Stimulated activated CD4-positive, alpha-beta T cell treated with anti-CD3 and anti-CD28 coated beads, Interleukin-15, amount 100 ng/mL, for 48 hours (primary cell): ENCODE measurements at regions not wholly inside any gene's neighbourhood (a gene's known extent, or its start where the extent isn't known, plus 50 kb on each side); places are given as distances from the start of the nearest gene placed in this dataset.
"Not testable (repeated sequence)": the region's sequence is repeated elsewhere in the genome, so short reads cannot be mapped to it uniquely, and the experiment has no call there.

Experiments
- DNase-seq, 2 donors: peaks; one replicate each; pipeline ENCODE4 v3.0.0-alpha.2; 2020; ENCODE audit warnings: low read depth in 2 of 2

- DNase-seq = no peak
Measured at GRCh38 chr2:193496786-193497185, 1302.1 kb upstream of the TMEFF2 start.

DNA sequence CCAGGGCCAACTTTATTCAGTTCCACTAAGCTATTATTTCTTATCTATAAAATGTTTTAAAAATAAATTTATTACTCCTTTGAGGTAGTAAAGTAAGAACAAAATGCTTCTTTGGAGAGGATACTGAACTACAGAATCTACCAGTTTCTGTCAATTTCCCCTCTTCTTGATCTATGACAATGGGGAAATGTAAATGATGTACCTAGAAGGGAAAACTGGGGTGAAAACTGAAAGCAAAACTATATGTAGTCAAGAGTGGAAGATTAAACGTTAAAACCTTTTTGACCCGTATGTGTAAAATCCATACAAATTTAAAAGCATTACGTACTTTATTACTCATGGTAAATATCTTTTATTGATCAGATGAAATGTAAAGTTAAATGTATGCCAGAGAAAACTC lies 1287.8 kb upstream of the TMEFF2 start:
- no peak for DNase-seq

- no peak for DNase-seq
Measured at GRCh38 chr2:193480187-193480586, 1285.5 kb upstream of the TMEFF2 start.

- DNase-seq = no peak
Measured at GRCh38 chr2:193476171-193476800, 1281.6 kb upstream of the TMEFF2 start.

DNA sequence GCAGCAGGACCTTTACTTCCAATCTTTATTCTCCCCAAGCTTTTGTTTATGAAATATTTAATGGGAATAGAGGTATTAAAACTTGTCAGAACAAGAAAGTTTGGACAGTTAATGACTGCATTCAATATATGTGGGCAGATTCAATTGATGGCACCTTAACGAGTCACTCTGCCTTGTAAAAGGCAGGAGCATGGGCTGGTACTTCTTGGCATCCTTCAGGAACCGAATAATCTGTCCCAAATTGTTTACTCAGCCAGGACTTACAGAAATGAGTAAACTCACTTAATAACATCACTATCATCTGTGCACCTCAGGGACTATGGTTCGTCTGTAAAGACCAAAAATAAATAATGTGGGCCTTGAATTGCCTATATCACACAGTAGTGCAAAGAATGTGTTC lies 1280.3 kb upstream of the TMEFF2 start:
- DNase-seq = no peak

DNA sequence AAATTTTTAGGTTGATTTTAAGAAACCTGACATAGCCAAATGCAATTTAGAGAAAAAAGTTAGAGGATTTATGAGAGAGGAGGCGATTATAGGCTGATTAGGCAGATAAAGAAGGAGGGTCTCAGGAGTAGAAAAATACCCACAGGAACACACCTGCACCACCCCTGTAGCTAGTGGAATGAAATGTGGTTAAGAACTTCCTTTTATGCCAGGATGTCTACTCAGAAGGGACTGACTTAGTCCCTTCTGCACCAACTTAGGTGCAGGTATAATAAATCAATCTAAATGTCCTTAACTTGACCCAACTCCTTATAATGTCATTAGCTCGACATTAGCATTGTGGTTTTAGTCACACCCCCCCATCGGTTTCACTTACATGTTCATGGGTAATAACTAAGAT lies 1274.5 kb upstream of the TMEFF2 start:
- no peak for DNase-seq

DNA sequence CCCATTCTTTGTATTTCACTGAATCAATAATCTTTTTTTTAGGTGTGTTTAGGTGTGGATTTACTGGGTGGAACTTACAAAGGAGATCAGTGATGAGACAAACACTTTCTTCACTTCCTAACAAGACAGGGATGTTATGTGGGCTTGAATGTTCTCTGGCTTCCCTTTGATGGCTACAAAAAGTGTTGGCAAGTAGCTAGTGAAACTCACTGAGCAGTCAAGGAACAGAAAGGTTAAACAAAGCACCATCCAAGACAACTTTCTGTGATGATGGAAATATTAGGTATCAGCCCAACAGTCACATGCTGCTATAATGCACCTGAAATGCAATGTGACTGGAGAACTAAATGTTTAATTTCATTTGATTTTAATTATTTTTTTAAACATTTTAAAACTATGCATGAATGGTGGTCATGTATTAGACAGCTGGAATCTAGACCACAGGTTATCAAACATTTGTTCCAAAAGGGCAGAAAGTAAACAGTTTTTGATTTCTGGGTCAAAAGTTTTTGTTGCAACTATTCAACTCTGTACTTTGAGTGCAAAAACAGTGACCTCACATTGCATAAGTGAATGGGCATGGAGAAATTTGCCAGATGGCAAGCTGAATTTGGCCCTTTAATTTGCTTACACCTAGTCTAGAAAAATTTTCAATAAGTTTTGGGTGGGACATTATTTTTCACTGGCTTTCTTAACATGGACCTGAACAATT lies 1272.7 kb upstream of the TMEFF2 start:
- DNase-seq = no peak

DNA sequence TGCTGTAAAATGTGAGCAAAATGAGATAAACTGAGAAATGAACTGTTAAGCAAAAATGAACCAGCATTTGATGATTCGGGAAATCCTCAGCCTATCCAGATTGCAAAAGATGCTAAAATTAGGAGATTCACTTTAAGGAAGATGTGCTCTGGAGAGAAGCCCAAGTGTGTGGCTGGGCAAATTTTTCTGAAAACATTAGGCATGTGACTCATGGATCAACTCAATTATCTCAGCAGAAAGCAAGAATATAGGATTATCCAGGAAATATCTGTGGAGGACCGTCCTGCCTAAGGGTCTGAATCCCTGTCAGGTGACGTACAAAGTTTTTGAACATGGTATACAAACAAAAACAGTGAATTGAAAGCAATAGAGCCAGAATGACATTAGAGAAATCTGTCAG lies 1268.3 kb upstream of the TMEFF2 start:
- no peak for DNase-seq

- no peak for DNase-seq
Measured at GRCh38 chr2:193462411-193462810, 1267.7 kb upstream of the TMEFF2 start.

- DNase-seq = no peak
Measured at GRCh38 chr2:193461431-193461934, 1266.8 kb upstream of the TMEFF2 start.

GRCh38 chr2:193446967-193447366 lies 1252.2 kb upstream of the TMEFF2 start:
- no peak for DNase-seq

- DNase-seq = no peak
Measured at GRCh38 chr2:193442293-193442692, 1247.6 kb upstream of the TMEFF2 start.

DNA sequence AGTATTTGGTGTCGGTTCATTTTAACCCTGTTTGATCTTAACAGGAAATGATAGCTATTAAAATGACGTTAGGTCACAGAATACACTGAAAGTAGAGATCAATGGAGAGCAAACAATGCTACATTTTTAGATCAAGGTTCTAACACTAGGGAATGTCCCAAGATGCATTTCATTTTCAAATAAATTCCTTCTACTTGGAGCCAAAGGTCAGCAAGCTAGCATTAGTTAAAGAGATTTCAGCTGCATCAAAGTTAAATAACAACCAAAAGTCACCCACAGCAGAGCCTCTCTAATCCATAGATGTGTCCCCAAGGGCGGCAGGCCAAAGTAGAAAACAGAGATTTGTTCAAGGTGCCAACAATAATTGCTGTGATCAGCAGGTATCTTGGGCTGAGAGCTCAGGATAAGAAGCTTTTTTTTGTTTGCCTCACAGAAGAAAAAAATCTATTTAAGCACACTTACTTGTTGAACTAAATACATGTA lies 1233.6 kb upstream of the TMEFF2 start:
- no peak for DNase-seq

DNA sequence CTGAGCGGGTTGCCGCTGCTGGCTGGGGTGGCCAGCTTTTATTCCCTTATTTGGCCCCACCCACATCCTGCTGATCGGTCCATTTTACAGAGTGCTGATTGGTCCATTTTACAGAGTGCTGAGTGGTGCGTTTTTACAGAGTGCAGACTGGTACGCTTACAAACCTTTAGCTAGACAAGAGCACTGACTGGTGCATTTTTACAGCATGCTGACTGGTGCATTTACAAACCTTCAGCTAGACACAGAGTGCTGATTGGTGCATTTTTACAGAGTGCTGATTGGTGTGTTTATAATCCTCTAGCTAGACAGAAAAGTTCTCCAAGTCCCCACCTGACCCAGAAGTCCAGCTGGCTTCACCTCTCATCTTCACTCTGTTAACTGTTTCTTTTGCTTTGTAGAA lies 1217.6 kb upstream of the TMEFF2 start:
- not testable (repeated sequence) for DNase-seq

- DNase-seq = no peak
Measured at GRCh38 chr2:193409951-193410350, 1215.2 kb upstream of the TMEFF2 start.

DNA sequence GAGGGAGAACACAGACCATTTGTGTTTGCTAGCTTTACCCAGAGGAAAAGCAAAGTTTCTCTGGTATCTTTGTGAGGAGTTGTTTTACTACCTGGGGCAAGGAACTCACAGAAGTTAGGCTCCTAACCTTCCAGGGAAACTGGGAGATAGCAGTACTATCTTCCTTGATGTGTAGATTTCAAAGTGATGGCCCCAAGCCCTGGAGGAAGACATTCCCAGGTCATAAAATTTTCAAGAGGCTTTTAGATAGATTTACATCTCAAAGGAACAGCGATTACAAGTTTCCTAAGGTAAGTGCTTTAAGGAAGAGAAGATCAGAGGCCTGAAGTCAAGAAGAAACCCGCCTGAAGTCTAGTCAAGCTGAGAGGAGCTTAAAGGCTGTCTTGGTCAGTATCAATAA lies 1187.8 kb upstream of the TMEFF2 start:
- no peak for DNase-seq

- no peak for DNase-seq
Measured at GRCh38 chr2:193377789-193378188, 1183.1 kb upstream of the TMEFF2 start.

GRCh38 chr2:193373120-193373519 lies 1178.4 kb upstream of the TMEFF2 start:
- DNase-seq = no peak

DNA sequence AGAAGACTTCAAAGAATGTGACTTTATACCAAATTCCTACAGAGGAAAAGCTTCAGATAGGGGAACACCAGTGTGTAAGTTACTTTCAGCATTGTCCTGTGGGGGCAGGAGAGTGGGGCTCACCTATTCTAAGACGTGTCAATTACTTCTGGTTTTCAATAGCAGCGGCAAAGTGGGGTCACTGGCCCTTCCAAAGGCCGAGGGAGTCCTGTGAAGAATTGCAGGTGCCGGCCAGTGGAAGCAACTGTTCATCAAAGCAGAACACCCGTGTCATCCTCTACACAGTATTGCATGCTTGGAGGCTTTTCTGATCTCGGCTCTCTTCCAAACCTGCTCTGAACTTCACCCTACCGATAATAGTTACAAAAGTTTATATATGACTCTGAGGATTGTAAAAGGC lies 1176.5 kb upstream of the TMEFF2 start:
- DNase-seq = no peak

- no peak for DNase-seq
Measured at GRCh38 chr2:193368615-193369014, 1173.9 kb upstream of the TMEFF2 start.

- no peak for DNase-seq
Measured at GRCh38 chr2:193357508-193357907, 1162.8 kb upstream of the TMEFF2 start.

DNA sequence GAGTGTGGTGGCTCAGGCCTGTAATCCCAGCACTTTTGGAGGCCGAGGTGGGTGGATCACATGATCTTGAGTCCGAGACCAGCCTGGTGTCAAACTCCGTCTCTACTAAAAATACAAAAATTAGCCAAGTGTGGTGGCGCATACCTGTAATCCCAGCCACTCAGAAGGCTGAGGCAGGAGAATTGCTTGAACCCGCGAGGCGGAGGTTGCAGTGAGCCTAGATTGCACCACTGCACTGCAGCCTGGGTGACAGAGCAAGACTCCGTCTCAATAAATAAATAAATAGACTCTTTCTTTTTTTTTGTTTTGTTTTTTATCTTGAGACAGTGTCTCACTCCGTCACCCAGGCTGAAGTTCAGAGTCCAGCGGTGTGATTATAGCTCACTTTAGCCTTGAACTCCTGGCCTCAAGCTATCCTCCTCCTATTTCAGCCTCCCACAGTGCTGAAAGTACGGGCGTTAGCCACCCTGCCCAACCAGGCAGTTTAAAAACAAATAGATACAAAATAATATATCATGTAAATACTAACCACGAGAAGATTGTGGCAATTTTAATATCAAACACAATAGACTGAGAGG lies 1158.0 kb upstream of the TMEFF2 start:
- DNase-seq = not testable (repeated sequence)

DNA sequence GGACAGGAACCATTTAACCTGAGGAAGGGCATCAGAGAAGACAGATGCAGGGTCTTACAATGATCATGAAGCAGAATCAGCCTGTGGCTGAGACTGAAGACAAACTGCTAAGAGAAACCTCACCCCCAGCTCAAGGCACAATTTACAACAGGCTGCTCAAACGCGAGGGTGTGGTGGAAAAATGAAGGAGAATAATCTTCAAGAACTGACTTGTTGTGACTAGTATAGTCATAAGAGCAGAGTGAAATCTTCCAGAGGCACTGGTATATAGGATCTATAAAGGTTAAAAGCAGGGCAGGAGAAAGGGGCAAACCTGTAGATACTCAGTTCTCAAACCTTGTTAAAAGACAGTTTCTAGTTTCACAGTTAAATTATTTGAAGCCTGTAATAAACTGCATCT lies 1155.8 kb upstream of the TMEFF2 start:
- no peak for DNase-seq
